Kidney (tissue), 13 donors: ENCODE measurements at regions not wholly inside any gene's neighbourhood (a gene's known extent, or its start where the extent isn't known, plus 50 kb on each side); places are given as distances from the start of the nearest gene placed in this dataset.

Source experiments
- DNase-seq, 5 donors: peaks; one replicate each; pipeline ENCODE4 v3.0.0-alpha.2; 2013 to 2020
- FAIRE-seq: peaks from 2 replicates; lab custom pipeline; 2012; peaks lifted over from hg19 to GRCh38; lab: Jason Lieb, UNC
- H3K27ac ChIP-seq, 2 donors: one replicate each; pipeline ENCODE4 v1.7.0; 2013; ENCODE audit warnings: low read depth in 2 of 2, low read length in 2 of 2, inconsistent platforms in 1 of 2
- H3K27me3 ChIP-seq: one replicate; pipeline ENCODE4 v1.7.1; 2013; ENCODE audit warnings: low read length, inconsistent platforms; ENCODE audit not compliant: control insufficient read depth, insufficient read depth
- H3K36me3 ChIP-seq, 3 donors: one replicate each; pipeline versions ENCODE4 v1.7.0 to v1.7.1; 2013; ENCODE audit warnings: low read length in 3 of 3, control low read depth in 1 of 3, inconsistent platforms in 1 of 3; ENCODE audit not compliant: insufficient read depth in 3 of 3, control insufficient read depth in 2 of 3
- H3K4me1 ChIP-seq, 3 donors: one replicate each; pipeline versions ENCODE4 v1.7.0 to v1.7.1; 2013; ENCODE audit warnings: low read length in 3 of 3, inconsistent platforms in 1 of 3, low read depth in 1 of 3; ENCODE audit not compliant: control insufficient read depth in 2 of 3, insufficient read depth in 2 of 3
- H3K4me3 ChIP-seq, 3 donors: one replicate each; pipeline versions ENCODE4 v1.7.0 to v1.8.1; 2013; ENCODE audit warnings: low read length in 3 of 3, control low read depth in 1 of 3, inconsistent platforms in 1 of 3
- H3K9ac ChIP-seq, 3 donors: one replicate each; pipeline versions ENCODE4 v1.7.0 to v1.7.1; 2013; ENCODE audit warnings: low read length in 3 of 3, control low read depth in 1 of 3, inconsistent platforms in 1 of 3
- H3K9me3 ChIP-seq, 3 donors: one replicate each; pipeline versions ENCODE4 v1.7.0 to v1.7.1; 2013; ENCODE audit warnings: low read length in 3 of 3, control low read depth in 1 of 3, inconsistent platforms in 1 of 3; ENCODE audit not compliant: control insufficient read depth in 2 of 3, insufficient read depth in 1 of 3
- CTCF ChIP-seq: IDR thresholded peaks from 3 replicates; pipeline ENCODE4 v1.5.1; 2012; ENCODE audit warnings: mild to moderate bottlenecking, moderate library complexity, borderline replicate concordance; ENCODE audit not compliant: insufficient read depth; ENCODE audit errors: extremely low read depth
- intact Hi-C: fragments of 100-400 bp; cut with DNase I; formaldehyde crosslinking; loops from one replicate; pipeline ENCODE4 v1.11.1; 2022
- donor health status: control.
- donor health status: control.
- donor health status: control.
- donor health status: control.
- donor health status: control.
- donor health status: DM: yes; HTN: yes; CAD: no.
- donor health status: Normal renal cell carcinoma (clear cell type).

GRCh38 chr20:4635781-4636180 is 50.5 kb upstream of the PRNP start:
- Histone ChIP-seq H3K9ac (no peak overlapping the region), H3K27ac (no peak overlapping the region)
- no peak for FAIRE-seq

GRCh38 chr20:4635342-4635741 is 50.9 kb upstream of the PRNP start:
- Histone ChIP-seq H3K9ac (no peak overlapping the region), H3K9me3 (no peaks in the 10 kb centered on the region), H3K27me3 (no peaks in the 10 kb centered on the region), H3K36me3 (no peaks in the 10 kb centered on the region), H3K4me1 (no peaks in the 10 kb centered on the region), H3K27ac (no peak overlapping the region), H3K4me3 (no peak overlapping the region)
- intact Hi-C loops: no loop called here
- FAIRE-seq: no peak
- TF ChIP-seq CTCF: no peak
- no peak for DNase-seq

More at GRCh38 chr20:4635781-4636180, 50.5 kb upstream of the PRNP start:
- no peak for DNase-seq
- Histone ChIP-seq H3K36me3 (no peaks in the 10 kb centered on the region), H3K27me3 (no peaks in the 10 kb centered on the region), H3K4me1 (no peaks in the 10 kb centered on the region), H3K9me3 (no peaks in the 10 kb centered on the region), H3K4me3 (no peak overlapping the region)
- intact Hi-C loops: no loop called here
- no peak for TF ChIP-seq CTCF

- intact Hi-C loops: no loop called here
- no peaks in the 10 kb centered on the region for H3K9me3 ChIP-seq
- no peak overlapping the region for H3K27ac ChIP-seq
- DNase-seq (no peak), FAIRE-seq (no peak)
- no peak overlapping the region for H3K4me3 ChIP-seq
- H3K9ac ChIP-seq: no peak overlapping the region
- H3K4me1 ChIP-seq: no peaks in the 10 kb centered on the region
- no peak for TF ChIP-seq CTCF
- no peaks in the 10 kb centered on the region for H3K27me3 ChIP-seq
- H3K36me3 ChIP-seq: no peaks in the 10 kb centered on the region
Observed at GRCh38 chr20:4633780-4634179, 52.5 kb upstream of the PRNP start.

GRCh38 chr20:4633379-4633778 is 52.9 kb upstream of the PRNP start:
- H3K4me3 ChIP-seq: no peak overlapping the region
- no peak overlapping the region for H3K9ac ChIP-seq
- no peaks in the 10 kb centered on the region for H3K36me3 ChIP-seq
- H3K4me1 ChIP-seq: no peaks in the 10 kb centered on the region
- no peak overlapping the region for H3K27ac ChIP-seq
- intact Hi-C loops: no loop called here
- no peaks in the 10 kb centered on the region for H3K27me3 ChIP-seq
- H3K9me3 ChIP-seq: no peaks in the 10 kb centered on the region
- no peak for TF ChIP-seq CTCF
- no peak for FAIRE-seq
- DNase-seq: no peak
